ENCODE measurements at regions not wholly inside any gene's neighbourhood (a gene's known extent, or its start where the extent isn't known, plus 50 kb on each side); places are given as distances from the start of the nearest gene placed in this dataset.

- no peaks in the 10 kb centered on the region for H3K36me3 ChIP-seq (ENCODE audit: control insufficient read depth, insufficient read depth, low read length)
- H3K79me2 ChIP-seq (ENCODE audit: control insufficient read depth, insufficient read depth, low read length), result no peaks in the 10 kb centered on the region
- no peak overlapping the region for H3K4me3 ChIP-seq
- no peak overlapping the region for H3K4me2 ChIP-seq (ENCODE audit: insufficient read depth, low read length)
- no TSS peak for BruUV-seq (replicated peaks)
- POLR2A ChIA-PET, result no interaction called here
- DNase-seq (ENCODE audit: extremely low read depth in 1 of 4, low spot score in 3 of 4) (no peak), FAIRE-seq (no peak), ATAC-seq (no peak)
- H3K9me1 ChIP-seq (ENCODE audit: control insufficient read depth, insufficient read depth, low read length), result no peaks in the 10 kb centered on the region
- intact Hi-C loops (cut with micrococcal nuclease) (no loop called here), in situ Hi-C loops (cut with MboI) (no loop called here)
- no peaks in the 10 kb centered on the region for H4K20me1 ChIP-seq (replicated peaks; ENCODE audit: control insufficient read depth, insufficient read depth, low read length)
- no peaks in the 10 kb centered on the region for H3K27me3 ChIP-seq (ENCODE audit: control insufficient read depth in 2 of 2, insufficient read depth in 2 of 2, low read length in 2 of 2)
- no peaks in the 10 kb centered on the region for H3K4me1 ChIP-seq (replicated peaks in 1 of 2; ENCODE audit: control insufficient read depth in 2 of 2, insufficient read depth in 2 of 2, low read length in 2 of 2)
- no peak overlapping the region for H3K9ac ChIP-seq (ENCODE audit: insufficient read depth in 1 of 2, low read depth in 2 of 2, low read length in 2 of 2)
- WGBS (ENCODE audit: insufficient coverage, low coverage, missing lambda C conversion rate), result 0% methylated on average over 4 of the region's 4 CpGs
- no peak overlapping the region for H3K27ac ChIP-seq (ENCODE audit: extremely low read depth, low read depth, low read length)
- TF ChIP-seq ZNF23 (CRISPR knock-in tag; IDR thresholded peaks at IDR 0.05) (no peak), RBM15 (IDR thresholded peaks at IDR 0.05; ENCODE audit: insufficient read depth, low read length) (no peak), CHD7 (IDR thresholded peaks at IDR 0.05; ENCODE audit: low read depth, low read length) (no peak), ZNF589 (CRISPR knock-in tag; IDR thresholded peaks at IDR 0.05; ENCODE audit: low read depth) (no peak), THRA (IDR thresholded peaks at IDR 0.05) (no peak), TEAD2 (tag; IDR thresholded peaks at IDR 0.05) (no peak), YY1 (IDR thresholded peaks at IDR 0.05; ENCODE audit: borderline replicate concordance in 1 of 3, control insufficient read depth in 1 of 3, extremely low read depth in 1 of 3, insufficient read depth in 3 of 3, insufficient read length in 1 of 3, insufficient replicate concordance in 2 of 3, low read depth in 1 of 3, low read length in 2 of 3) (no peak)
- no peak overlapping the region for H2AFZ ChIP-seq (ENCODE audit: low read depth, low read length)
- CTCF ChIA-PET (ENCODE audit: low intra/inter-chr PET ratio), result no interaction called here
- no peaks in the 10 kb centered on the region for H3K9me3 ChIP-seq (replicated peaks; ENCODE audit: control insufficient read depth, insufficient read depth, low read depth, low read length)
These were observed 362.4 kb downstream of the OTOL1 start for GRCh38 chr3:161859057-161859456.
